GM12874 (cell line): ENCODE measurements at regions not wholly inside any gene's neighbourhood (a gene's known extent, or its start where the extent isn't known, plus 50 kb on each side); places are given as distances from the start of the nearest gene placed in this dataset.

Experiments
- TF ChIP-seq, protein P1 (sequence below): IDR thresholded peaks from 2 replicates; pipeline ENCODE4 v1.5.1; 2011; ENCODE audit warnings: low read depth, mild to moderate bottlenecking, control low read depth, low read length, moderate library complexity; ENCODE audit not compliant: insufficient read depth

DNA sequence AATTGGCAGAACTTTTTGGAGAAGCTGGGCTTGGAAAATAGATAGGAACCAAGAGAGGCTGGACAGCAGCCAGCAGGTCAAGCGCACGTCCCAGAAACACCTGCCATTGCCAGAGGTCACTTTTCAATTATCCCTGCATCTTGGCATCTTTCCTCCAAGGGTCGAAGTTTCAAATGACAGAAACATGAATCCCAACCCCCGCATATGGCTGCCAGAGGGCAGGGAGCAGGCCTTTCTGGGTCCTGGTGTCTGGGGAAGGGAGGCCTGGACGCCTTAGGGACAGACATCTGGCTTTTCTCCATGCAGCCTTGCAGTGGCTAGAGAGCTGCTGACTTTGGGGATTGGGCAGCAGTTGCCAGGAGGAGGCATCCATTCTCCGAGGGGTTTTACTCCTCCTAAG is 164.5 kb upstream of the TPM1 start:
- TF ChIP-seq, protein P1, sequence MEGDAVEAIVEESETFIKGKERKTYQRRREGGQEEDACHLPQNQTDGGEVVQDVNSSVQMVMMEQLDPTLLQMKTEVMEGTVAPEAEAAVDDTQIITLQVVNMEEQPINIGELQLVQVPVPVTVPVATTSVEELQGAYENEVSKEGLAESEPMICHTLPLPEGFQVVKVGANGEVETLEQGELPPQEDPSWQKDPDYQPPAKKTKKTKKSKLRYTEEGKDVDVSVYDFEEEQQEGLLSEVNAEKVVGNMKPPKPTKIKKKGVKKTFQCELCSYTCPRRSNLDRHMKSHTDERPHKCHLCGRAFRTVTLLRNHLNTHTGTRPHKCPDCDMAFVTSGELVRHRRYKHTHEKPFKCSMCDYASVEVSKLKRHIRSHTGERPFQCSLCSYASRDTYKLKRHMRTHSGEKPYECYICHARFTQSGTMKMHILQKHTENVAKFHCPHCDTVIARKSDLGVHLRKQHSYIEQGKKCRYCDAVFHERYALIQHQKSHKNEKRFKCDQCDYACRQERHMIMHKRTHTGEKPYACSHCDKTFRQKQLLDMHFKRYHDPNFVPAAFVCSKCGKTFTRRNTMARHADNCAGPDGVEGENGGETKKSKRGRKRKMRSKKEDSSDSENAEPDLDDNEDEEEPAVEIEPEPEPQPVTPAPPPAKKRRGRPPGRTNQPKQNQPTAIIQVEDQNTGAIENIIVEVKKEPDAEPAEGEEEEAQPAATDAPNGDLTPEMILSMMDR, result no peak

DNA sequence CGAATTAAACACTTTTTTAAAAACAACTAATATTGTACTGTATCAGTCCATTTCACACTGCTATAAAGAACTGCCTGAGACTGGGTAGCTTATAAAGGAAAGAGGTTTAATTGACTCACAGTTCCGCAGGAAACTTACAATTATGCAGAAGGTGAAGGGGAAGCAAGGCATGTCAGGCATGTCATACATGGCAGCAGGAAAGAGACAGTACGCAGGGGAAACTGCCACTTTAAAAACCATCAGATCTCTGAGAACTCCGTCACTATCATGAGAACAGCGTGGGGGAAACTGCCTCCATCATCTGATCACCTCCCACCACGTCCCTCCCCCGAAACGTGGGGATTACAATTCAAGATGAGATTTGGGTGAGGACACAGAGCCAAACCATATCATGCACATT is 162.8 kb upstream of the TPM1 start:
- TF ChIP-seq, protein P1, result no peak

DNA sequence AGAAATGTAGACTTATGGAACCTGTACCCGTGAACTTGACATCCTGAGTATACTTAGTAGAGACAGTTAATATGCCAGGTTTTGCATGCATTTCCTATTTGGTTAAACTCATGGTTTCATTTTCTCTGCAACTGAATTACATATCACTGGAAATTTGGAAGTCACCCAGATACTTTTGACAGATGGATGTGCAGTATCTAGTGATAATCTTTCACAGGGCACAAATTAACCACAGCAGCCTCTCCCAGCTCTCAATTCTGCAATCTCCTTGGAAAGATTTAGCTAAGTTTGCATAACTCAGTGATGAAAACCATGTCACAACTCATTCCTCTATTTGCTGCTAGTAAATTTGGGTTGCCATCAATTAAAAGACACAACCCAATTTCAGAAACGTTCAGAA is 162.3 kb upstream of the TPM1 start:
- TF ChIP-seq, protein P1, result no peak

DNA sequence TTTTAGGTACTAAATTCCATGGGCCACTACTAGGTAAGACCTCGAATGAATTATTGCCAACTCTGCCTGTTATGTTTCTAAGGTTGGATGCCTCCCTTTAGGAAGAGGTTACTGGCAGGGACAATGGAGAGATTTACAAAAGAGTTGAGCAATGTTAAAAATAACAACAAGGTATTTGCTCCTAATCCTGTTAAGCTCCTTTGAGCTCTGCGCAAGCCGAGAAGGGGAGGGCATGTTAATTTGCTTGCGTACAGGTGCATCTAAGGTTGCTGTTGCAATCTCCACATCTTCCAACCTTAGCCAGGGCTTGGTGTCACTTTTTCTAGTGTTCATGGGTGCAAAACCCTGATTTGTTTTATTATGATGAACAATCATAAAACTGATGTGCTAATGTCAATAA is 161.5 kb upstream of the TPM1 start:
- TF ChIP-seq, protein P1, result no peak

DNA sequence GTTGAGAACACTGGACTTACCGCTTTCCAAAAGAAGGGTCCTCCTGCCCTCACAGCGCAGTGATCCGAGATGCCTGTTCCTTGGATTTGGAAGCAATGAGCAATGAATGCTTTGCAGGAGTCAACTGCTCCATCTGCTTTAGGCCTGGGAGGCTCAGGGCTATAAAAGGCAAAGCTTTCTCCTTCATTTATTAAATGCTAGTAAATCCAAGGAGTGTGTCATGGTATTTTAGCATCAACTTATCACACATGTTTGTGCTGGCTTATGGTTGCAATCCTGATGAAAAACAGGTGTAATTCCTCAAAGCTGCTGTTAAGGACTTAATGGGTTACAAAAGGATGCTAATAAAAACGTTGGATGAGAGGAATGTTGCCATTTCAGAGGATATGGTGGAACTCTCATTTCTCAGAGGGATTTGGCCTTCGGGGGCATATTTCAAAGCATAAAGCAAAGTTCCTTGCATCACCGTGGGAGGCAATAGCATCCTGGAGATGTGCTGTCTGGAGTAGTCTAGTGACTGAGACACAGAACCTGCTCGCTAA is 158.5 kb upstream of the TPM1 start:
- TF ChIP-seq, protein P1, result no peak

DNA sequence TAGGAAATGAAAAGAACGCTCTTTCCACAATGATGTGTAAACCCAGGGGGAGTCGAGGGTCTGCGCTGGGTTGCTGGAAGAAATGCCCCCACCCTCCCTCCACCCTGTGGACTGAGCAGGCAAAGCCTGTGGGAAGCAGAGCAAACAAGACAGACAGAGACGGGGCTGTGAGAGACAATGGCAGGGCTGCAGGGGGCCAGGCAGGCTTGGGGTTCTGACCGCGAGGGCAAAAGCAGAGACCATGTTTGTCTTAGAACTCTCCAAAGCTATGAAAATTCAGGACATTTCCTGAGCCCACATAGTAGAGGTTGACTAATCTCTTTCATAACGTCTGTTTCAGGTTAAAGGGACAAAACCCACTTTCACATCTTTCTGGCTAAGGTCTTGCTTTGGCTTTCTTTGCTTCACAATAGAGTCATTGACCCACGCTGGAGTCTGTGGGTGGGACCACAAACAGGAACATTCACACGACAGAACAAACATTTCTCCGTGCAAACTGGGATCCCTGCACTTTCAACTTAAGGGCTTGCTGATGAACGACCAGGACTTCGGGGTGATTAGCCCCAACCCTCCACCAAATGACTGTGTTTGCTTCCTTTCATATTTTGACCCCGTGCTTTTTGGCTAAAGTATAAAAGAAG is 156.0 kb upstream of the TPM1 start:
- TF ChIP-seq, protein P1, result no peak

DNA sequence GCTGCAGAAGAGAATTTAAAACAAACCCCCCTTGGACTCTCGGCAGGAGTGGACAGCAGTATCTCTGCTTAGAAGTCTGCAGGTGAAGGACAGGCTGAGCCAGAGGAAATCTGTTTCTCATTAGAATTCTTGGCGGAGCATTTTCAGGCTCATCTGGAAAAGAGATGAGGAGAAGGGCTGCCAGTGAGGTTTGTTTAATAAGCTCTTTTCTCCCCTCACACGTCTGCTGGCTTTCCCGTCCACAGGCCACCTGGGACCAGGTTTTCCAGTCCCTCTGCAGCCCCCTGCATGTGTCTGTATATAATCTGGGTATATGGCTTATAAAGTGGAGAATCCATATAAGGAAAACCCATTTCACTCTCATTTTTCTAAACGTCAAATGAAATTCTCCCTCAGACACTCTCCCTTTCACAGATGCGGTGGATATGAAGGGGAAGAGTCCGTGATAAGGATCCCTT is 155.4 kb upstream of the TPM1 start:
- TF ChIP-seq, protein P1, result no peak

DNA sequence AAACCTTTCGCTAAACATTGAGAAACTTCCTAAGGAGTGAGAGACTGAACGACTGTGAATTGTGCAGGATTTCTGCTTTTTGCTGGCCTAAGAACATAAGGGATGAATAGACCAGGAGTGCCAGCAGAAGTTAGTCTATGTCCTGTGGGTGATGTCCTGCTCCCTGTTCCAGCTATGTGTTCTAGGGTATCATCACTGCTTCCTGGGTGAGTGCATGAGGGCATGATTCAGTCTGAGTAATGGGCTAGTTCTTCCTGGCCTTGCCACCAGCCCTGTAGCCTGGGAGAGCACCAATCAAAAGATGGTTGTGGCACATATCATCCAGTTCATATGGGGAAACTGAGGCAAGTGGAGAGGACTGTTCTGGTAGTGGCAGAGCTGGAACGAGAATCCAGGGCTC is 153.9 kb upstream of the TPM1 start:
- TF ChIP-seq, protein P1, result no peak
